ENCODE measurements at regions not wholly inside any gene's neighbourhood (a gene's known extent, or its start where the extent isn't known, plus 50 kb on each side); places are given as distances from the start of the nearest gene placed in this dataset.
"Not testable (repeated sequence)": the region's sequence is repeated elsewhere in the genome, so short reads cannot be mapped to it uniquely, and the experiment has no call there.

DNA sequence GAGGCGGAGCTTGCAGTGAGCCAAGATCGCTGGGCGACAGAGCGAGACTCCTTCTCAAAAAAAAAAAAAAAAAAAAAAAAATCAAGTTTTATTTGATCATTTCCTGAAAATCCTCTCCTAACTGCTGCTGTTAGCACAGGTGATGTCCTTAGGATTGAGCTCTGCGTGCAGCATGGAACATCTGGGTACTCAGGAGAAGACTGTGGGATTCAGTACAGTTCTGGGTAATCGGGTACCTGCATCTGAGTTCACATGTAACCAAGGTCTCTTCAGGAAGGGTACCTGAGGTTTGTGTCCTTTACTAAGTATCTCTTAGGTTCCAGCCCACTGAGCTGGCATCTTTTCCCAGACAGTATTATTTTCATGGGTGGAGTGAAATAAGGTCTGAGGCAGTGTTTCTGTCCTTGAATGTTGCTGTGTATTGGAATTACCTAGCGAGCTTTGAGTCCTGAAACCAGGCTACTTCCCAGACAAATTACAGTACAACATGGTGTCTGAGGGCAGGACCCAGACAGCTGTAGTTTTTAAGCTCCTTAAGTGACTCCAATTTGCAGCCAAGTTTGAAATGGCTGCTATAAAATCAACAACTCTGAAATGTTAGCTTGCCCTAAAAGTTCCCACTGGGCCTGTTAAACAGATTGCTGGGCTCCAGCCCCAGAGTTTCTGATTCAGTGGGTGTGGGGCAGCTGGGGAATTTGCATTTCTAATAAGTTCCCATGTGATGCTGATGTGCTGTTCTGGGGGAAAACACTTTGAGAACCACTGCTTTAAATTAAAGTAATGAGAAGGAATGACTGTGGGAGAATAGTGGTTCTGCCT is 120.5 kb downstream of the PMAIP1 start:
- no peaks in the 10 kb centered on the region for H3K36me3 ChIP-seq (ENCODE audit: control insufficient read depth in 4 of 4, insufficient read depth in 4 of 4, low read length in 4 of 4)
- H3K4me1 ChIP-seq (ENCODE audit: control insufficient read depth in 5 of 5, insufficient read depth in 5 of 5, low read length in 5 of 5) = no peaks in the 10 kb centered on the region
- H3K27me3 ChIP-seq (ENCODE audit: control insufficient read depth in 3 of 3, insufficient read depth in 3 of 3, low read length in 2 of 3) = no peaks in the 10 kb centered on the region
- no peak overlapping the region for H3K9ac ChIP-seq (ENCODE audit: insufficient read depth in 1 of 2, low read length in 2 of 2)
- 93 to 94% methylated on average over 7 of the region's 7 CpGs for WGBS, 2 donors
- no peaks in the 10 kb centered on the region for H3K9me3 ChIP-seq (ENCODE audit: control insufficient read depth in 4 of 4, insufficient read depth in 3 of 4, low read length in 3 of 4)
- no peak overlapping the region for H3K4me3 ChIP-seq
- DNase-seq (peak in 2 of 3 donors; percentile 10 to 31), ATAC-seq (ENCODE audit: insufficient read depth, low FRiP score) (no peak)
- TF ChIP-seq, protein P1, sequence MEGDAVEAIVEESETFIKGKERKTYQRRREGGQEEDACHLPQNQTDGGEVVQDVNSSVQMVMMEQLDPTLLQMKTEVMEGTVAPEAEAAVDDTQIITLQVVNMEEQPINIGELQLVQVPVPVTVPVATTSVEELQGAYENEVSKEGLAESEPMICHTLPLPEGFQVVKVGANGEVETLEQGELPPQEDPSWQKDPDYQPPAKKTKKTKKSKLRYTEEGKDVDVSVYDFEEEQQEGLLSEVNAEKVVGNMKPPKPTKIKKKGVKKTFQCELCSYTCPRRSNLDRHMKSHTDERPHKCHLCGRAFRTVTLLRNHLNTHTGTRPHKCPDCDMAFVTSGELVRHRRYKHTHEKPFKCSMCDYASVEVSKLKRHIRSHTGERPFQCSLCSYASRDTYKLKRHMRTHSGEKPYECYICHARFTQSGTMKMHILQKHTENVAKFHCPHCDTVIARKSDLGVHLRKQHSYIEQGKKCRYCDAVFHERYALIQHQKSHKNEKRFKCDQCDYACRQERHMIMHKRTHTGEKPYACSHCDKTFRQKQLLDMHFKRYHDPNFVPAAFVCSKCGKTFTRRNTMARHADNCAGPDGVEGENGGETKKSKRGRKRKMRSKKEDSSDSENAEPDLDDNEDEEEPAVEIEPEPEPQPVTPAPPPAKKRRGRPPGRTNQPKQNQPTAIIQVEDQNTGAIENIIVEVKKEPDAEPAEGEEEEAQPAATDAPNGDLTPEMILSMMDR (IDR thresholded peaks at IDR 0.05; ENCODE audit: control extremely low read depth, extremely low read depth) = no peak
- H3K27ac ChIP-seq (ENCODE audit: low read depth in 1 of 2, low read length in 1 of 2) = no peak overlapping the region

DNA sequence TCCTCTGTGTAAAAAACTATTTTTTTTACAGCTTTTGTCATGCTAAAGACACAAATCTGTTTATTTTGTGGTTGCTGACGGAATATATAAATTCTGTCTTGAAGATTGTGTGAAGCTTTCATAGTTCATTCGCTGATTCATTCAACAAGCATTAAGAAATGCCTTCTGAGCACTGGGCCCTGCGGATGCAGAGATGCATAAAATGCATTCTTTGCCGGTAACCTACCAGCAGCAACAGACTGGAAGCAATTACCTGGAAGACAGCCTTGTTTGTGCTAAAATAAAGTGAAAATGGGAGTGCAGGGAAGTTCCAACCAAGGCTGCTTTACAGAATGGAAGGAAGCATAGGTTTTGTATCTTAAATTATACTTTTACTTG is 119.7 kb downstream of the PMAIP1 start:
- DNase-seq (no peak), ATAC-seq (ENCODE audit: insufficient read depth, low FRiP score) (no peak)
- Histone ChIP-seq H3K9me3 (ENCODE audit: control insufficient read depth in 4 of 4, insufficient read depth in 3 of 4, low read length in 3 of 4) (no peaks in the 10 kb centered on the region), H3K27me3 (ENCODE audit: control insufficient read depth in 3 of 3, insufficient read depth in 3 of 3, low read length in 2 of 3) (no peaks in the 10 kb centered on the region), H3K4me3 (no peak overlapping the region), H3K4me1 (ENCODE audit: control insufficient read depth in 5 of 5, insufficient read depth in 5 of 5, low read length in 5 of 5) (no peaks in the 10 kb centered on the region), H3K9ac (ENCODE audit: insufficient read depth in 1 of 2, low read length in 2 of 2) (no peak overlapping the region), H3K27ac (ENCODE audit: low read depth in 1 of 2, low read length in 1 of 2) (no peak overlapping the region), H3K36me3 (ENCODE audit: control insufficient read depth in 4 of 4, insufficient read depth in 4 of 4, low read length in 4 of 4) (no peaks in the 10 kb centered on the region)
- 88 to 91% methylated on average over 4 of the region's 4 CpGs for WGBS, 2 donors
- TF ChIP-seq, protein P1 (IDR thresholded peaks at IDR 0.05; ENCODE audit: control extremely low read depth, extremely low read depth) = no peak

DNA sequence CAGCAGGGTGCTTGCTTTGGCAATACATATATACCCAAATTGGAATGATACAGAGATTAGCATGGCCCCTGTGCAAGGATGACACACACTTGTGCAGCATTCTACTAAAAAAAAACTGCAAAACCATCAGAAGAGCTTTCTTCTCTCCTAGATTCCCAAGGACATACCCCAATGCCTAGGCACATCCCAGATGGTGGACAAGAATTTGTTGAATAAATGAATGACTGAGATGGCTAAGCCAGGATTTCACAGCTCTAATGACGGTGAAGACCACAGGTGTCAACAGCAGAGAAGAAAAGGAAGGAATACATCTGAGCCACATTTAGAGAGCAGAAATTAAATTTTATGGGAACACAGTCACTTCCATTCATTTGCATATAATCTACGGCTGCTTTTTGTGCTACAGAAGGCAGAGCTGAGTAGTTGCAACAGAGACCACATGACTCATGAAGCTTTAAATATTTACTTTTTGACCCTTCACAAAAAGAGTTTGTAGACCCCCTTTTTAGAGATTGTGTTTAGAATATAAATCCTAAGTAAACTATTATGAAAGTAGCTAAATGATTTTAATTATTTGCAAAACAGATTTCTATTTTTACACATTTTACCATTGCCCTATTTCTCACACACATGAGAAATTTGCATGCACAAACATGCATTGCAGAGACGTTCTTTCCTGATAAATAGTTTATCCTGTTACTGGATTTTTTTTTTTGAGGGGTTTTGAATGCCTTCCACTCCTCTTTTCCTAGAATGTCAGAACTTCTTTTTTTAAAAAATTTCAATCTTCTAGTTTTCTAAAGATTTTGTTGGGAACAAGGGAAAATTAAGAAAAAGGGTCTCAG is 119.0 kb downstream of the PMAIP1 start:
- Histone ChIP-seq H3K27ac (ENCODE audit: low read depth in 1 of 2, low read length in 1 of 2) (no peak overlapping the region), H3K9ac (ENCODE audit: insufficient read depth in 1 of 2, low read length in 2 of 2) (no peak overlapping the region), H3K36me3 (ENCODE audit: control insufficient read depth in 4 of 4, insufficient read depth in 4 of 4, low read length in 4 of 4) (no peaks in the 10 kb centered on the region), H3K9me3 (ENCODE audit: control insufficient read depth in 4 of 4, insufficient read depth in 3 of 4, low read length in 3 of 4) (no peaks in the 10 kb centered on the region), H3K27me3 (ENCODE audit: control insufficient read depth in 3 of 3, insufficient read depth in 3 of 3, low read length in 2 of 3) (no peaks in the 10 kb centered on the region), H3K4me3 (no peak overlapping the region), H3K4me1 (ENCODE audit: control insufficient read depth in 5 of 5, insufficient read depth in 5 of 5, low read length in 5 of 5) (no peaks in the 10 kb centered on the region)
- TF ChIP-seq, protein P1 (IDR thresholded peaks at IDR 0.05; ENCODE audit: control extremely low read depth, extremely low read depth) = no peak
- no peak for ATAC-seq (ENCODE audit: insufficient read depth, low FRiP score)
- DNase-seq = peak in 2 of 3 donors; percentile 6 to 23
- WGBS, 2 donors = 40 to 53% methylated on average over 3 of the region's 3 CpGs

GRCh38 chr18:60018134-60018533 is 118.3 kb downstream of the PMAIP1 start:
- DNase-seq; H3K9ac ChIP-seq (ENCODE audit: insufficient read depth in 1 of 2, low read length in 2 of 2); H3K27me3 ChIP-seq (ENCODE audit: control insufficient read depth in 3 of 3, insufficient read depth in 3 of 3, low read length in 2 of 3); ATAC-seq (ENCODE audit: insufficient read depth, low FRiP score); H3K36me3 ChIP-seq (ENCODE audit: control insufficient read depth in 4 of 4, insufficient read depth in 4 of 4, low read length in 4 of 4); H3K4me1 ChIP-seq (ENCODE audit: control insufficient read depth in 5 of 5, insufficient read depth in 5 of 5, low read length in 5 of 5); H3K4me3 ChIP-seq; H3K9me3 ChIP-seq (ENCODE audit: control insufficient read depth in 4 of 4, insufficient read depth in 3 of 4, low read length in 3 of 4); H3K27ac ChIP-seq (ENCODE audit: low read depth in 1 of 2, low read length in 1 of 2): not testable (repeated sequence)
- WGBS, 2 donors = 91 to 92% methylated on average over 2 of the region's 3 CpGs
